Renal pelvis (tissue), 1 donor: ENCODE measurements at regions not wholly inside any gene's neighbourhood (a gene's known extent, or its start where the extent isn't known, plus 50 kb on each side); places are given as distances from the start of the nearest gene placed in this dataset.
"Not testable (repeated sequence)": the region's sequence is repeated elsewhere in the genome, so short reads cannot be mapped to it uniquely, and the experiment has no call there.

ENCODE experiments used
- DNase-seq: peaks from one replicate; pipeline ENCODE4 v3.0.0-alpha.2; 2013

- DNase-seq: no peak
Observed at GRCh38 chr10:58066979-58067378, 200.7 kb downstream of the IPMK start.

- DNase-seq: no peak
Observed at GRCh38 chr10:58066126-58066525, 201.6 kb downstream of the IPMK start.

GRCh38 chr10:58065529-58065815, 202.2 kb downstream of the IPMK start:
- no peak for DNase-seq

GRCh38 chr10:58064714-58065528, 202.8 kb downstream of the IPMK start:
- peak; percentile 62 for DNase-seq

- no peak for DNase-seq
Observed at GRCh38 chr10:58063861-58064480, 203.7 kb downstream of the IPMK start.

GRCh38 chr10:58058683-58059082, 209.0 kb downstream of the IPMK start:
- DNase-seq: not testable (repeated sequence)

GRCh38 chr10:58054881-58055280, 212.8 kb downstream of the IPMK start:
- DNase-seq: no peak

GRCh38 chr10:58052772-58053171, 214.9 kb downstream of the IPMK start:
- DNase-seq: no peak

- no peak for DNase-seq
Observed at GRCh38 chr10:58050575-58050974, 217.1 kb downstream of the IPMK start.

- no peak for DNase-seq
Observed at GRCh38 chr10:58048936-58049335, 218.8 kb downstream of the IPMK start.

- no peak for DNase-seq
Observed at GRCh38 chr10:58044072-58044471, 223.6 kb downstream of the IPMK start.

GRCh38 chr10:58041901-58042300, 225.8 kb downstream of the IPMK start:
- no peak for DNase-seq

- DNase-seq: no peak
Observed at GRCh38 chr10:58030208-58030607, 237.5 kb downstream of the IPMK start.

- DNase-seq: no peak
Observed at GRCh38 chr10:58028597-58029366, 238.9 kb downstream of the IPMK start.

- DNase-seq: no peak
Observed at GRCh38 chr10:58027426-58027825, 240.3 kb downstream of the IPMK start.

GRCh38 chr10:58026036-58026435, 241.7 kb downstream of the IPMK start:
- DNase-seq: no peak

GRCh38 chr10:58023341-58024073, 244.2 kb downstream of the IPMK start:
- peak; percentile 39 for DNase-seq

GRCh38 chr10:58019863-58020537, 247.7 kb downstream of the IPMK start:
- no peak for DNase-seq

GRCh38 chr10:58017719-58018367, 249.9 kb downstream of the IPMK start:
- DNase-seq: no peak

GRCh38 chr10:58016614-58017013, 251.1 kb downstream of the IPMK start:
- DNase-seq: no peak

GRCh38 chr10:58014436-58014835, 253.3 kb downstream of the IPMK start:
- DNase-seq: no peak
